ENCODE measurements at regions not wholly inside any gene's neighbourhood (a gene's known extent, or its start where the extent isn't known, plus 50 kb on each side); places are given as distances from the start of the nearest gene placed in this dataset.

DNA sequence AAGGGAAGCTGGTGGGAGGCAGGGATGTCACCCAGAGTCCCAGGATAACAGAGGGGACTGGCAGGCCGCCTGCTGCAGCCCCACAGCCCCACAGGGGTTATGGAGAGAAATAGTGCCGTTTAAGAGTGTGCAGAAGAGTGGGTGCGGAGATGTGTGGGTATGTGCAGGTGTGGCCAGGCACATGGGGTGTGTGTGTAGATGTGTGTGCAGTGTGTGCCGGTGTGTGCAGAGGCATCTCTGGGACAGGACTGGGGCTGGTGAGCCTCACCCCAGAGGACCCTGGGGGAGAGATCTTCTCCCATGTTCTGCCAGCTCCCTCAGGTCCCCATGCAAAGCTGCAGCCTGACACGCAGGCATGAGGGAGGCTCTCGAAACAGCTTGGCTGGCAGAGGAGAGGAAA, 157.4 kb downstream of the RBFOX3 start:
- TF ChIP-seq, protein P1, sequence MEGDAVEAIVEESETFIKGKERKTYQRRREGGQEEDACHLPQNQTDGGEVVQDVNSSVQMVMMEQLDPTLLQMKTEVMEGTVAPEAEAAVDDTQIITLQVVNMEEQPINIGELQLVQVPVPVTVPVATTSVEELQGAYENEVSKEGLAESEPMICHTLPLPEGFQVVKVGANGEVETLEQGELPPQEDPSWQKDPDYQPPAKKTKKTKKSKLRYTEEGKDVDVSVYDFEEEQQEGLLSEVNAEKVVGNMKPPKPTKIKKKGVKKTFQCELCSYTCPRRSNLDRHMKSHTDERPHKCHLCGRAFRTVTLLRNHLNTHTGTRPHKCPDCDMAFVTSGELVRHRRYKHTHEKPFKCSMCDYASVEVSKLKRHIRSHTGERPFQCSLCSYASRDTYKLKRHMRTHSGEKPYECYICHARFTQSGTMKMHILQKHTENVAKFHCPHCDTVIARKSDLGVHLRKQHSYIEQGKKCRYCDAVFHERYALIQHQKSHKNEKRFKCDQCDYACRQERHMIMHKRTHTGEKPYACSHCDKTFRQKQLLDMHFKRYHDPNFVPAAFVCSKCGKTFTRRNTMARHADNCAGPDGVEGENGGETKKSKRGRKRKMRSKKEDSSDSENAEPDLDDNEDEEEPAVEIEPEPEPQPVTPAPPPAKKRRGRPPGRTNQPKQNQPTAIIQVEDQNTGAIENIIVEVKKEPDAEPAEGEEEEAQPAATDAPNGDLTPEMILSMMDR (IDR thresholded peaks at IDR 0.05; ENCODE audit: borderline replicate concordance, extremely low read depth, low read length, poor library complexity, severe bottlenecking), result no peak
- TF ChIP-seq EZH2 (IDR thresholded peaks at IDR 0.05; ENCODE audit: borderline replicate concordance, low read depth, low read length, severe bottlenecking), result no peak

All from DND-41 (cell line).